NCI-H524 treated with DMSO at 0.1 percent for 48 hours (cell line): ENCODE measurements at regions not wholly inside any gene's neighbourhood (a gene's known extent, or its start where the extent isn't known, plus 50 kb on each side); places are given as distances from the start of the nearest gene placed in this dataset.
"Not testable (repeated sequence)": the region's sequence is repeated elsewhere in the genome, so short reads cannot be mapped to it uniquely, and the experiment has no call there.

Experiments used
- DNase-seq: peaks from one replicate; lab custom pipeline; 2025; lab: John Stamatoyannopoulos, UW

DNA sequence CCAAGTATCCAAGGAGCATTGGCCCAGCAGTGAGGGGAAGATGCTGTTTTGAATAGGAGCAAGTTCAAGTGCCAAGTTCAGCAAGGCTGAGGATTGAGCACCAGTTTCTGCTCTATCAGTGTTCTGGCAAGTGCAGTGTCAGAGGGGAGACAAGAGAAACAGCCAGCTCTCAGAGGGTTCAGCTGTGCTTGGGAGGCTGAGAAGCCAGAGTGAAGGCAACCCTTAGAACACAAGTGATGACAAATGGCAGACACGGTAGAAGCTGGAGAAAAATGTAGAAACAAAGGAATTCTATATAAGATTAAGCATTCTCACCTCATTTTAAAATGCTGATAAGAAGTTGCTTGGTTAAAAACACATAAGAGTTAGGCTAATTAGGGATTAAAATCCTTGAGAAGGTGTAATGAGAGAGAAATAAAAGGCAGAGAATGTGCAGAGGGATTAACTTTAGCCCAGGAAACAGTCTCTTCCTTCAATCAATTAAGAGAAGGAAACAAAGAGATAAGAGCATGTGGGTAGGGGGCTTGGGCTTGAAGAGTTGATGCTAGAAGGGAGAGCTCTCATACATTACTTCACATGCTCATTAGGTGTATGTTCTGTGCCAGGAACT, 475.4 kb downstream of the AJAP1 start:
- no peak for DNase-seq

GRCh38 chr1:5125208-5125607, 470.8 kb downstream of the AJAP1 start:
- no peak for DNase-seq

- no peak for DNase-seq
These were observed 466.1 kb downstream of the AJAP1 start for GRCh38 chr1:5120559-5120958.

GRCh38 chr1:5119366-5120234, 465.2 kb downstream of the AJAP1 start:
- no peak for DNase-seq

GRCh38 chr1:5118771-5119170, 464.4 kb downstream of the AJAP1 start:
- not testable (repeated sequence) for DNase-seq

GRCh38 chr1:5118292-5118691, 463.9 kb downstream of the AJAP1 start:
- DNase-seq: not testable (repeated sequence)

GRCh38 chr1:5111581-5111980, 457.2 kb downstream of the AJAP1 start:
- no peak for DNase-seq

DNA sequence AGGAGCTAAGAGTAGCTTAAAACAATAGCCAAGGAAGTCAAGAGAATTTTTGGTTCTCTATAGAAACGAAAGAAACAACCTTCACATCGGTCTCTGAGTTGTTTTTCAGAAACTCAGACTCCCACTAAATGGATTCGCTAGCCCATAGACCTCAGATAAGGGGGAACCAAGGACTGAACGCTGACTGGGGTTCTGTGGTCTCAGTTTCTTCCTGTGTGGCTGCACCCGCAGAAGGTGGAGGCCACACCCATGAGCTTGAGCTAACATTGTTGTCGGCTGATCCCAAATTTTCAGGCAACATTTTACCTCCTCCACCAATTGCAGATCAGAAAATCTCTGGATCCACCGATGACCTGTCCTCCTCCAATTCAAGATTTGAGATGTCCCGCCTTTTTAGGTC, 456.1 kb downstream of the AJAP1 start:
- no peak for DNase-seq

- DNase-seq: no peak
These were observed 455.2 kb downstream of the AJAP1 start for GRCh38 chr1:5109633-5110032.

GRCh38 chr1:5108740-5109139, 454.3 kb downstream of the AJAP1 start:
- DNase-seq: no peak

DNA sequence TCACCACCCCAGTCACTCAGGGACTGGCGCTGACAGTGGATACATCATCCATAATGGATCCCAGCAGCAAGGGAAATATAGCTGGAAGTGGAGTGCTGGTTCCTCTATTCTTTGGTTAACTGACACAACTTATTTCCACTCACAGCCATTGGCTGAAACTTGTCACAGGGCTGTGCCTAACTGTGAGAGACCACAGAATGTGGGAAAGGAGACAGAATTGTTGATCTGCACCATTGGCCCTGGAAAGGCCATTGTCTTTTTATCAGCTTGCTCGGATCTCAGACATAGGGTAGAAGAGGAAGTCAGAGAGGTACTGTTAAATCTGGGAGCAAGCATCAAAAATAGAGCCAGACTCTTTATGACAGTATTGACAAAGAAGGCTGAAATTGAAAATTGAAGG, 451.3 kb downstream of the AJAP1 start:
- no peak for DNase-seq

DNA sequence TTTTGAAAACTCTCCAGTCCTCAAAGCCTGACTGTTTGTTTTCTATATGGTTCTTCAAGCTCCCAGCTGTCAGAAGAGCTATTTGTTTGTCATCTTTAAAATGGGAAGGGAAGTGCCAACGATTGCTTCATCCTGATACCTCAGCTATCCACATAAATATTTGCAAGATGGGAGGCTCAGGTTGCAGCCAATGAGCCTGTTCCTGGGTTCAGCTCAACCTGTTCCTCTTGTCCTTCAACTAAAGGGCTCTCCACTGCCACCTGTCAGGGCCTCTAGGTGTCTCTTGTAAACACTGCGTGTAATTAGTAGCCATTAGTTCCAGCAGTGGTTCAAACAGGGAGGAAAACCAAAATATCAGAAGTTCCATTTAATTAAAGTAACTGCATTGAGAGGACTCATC, 445.1 kb downstream of the AJAP1 start:
- peak; percentile 16 for DNase-seq

DNA sequence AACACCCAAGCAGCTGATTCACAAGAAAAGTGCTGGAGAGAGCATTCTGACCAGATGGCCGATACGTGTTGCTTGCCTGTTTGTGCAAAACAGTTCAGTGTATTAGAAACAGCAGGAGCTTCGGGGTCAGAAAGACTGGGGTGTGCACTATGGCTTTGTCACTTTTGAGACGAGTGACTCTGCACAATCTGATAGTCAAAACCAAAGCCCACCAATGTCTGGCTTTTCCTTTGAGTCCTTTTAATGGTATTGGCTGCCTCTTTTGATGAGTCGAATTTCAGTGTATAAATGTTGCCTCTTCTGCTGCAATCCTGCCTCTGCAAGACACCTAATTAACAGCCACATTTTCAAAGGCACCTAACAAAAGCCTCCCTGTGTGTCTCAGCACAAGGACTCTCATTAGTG, 444.6 kb downstream of the AJAP1 start:
- DNase-seq: no peak

DNA sequence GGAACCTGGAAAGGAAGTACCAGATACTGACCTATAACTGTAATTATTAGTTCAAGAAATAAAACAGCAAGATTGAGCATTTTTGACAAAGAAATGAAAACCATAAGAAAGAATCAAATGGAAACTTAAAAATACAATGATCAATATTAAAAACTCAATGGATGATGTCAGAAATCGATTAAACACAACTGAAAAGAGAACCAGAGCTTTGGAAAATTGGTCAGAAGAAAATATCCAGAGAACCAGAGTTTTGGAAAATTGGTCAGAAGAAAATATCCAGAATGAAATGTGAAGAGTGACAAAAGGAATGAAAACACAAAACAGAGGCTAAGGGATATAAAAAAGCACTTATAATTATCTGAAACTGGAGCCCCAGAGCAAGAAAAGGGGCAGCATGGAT, 438.6 kb downstream of the AJAP1 start:
- no peak for DNase-seq

DNA sequence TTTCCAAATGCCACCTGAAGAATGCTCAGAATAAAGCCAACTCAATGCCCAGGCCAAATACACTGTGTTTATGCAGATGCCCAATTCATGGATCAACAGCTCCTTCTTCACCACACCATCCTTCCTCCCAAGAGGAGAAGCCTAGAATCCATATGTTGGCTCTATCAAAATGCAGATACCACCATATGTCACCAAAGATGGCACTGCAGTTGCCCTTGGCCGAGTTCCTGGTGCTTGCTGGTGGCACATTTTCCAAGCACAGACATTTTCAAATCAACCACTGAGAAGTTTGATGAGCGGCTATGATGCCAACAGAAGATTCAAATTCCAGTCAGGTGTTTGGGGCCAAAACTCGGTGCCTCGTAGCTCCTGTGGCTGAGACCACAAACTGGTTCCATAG, 430.3 kb downstream of the AJAP1 start:
- no peak for DNase-seq

DNA sequence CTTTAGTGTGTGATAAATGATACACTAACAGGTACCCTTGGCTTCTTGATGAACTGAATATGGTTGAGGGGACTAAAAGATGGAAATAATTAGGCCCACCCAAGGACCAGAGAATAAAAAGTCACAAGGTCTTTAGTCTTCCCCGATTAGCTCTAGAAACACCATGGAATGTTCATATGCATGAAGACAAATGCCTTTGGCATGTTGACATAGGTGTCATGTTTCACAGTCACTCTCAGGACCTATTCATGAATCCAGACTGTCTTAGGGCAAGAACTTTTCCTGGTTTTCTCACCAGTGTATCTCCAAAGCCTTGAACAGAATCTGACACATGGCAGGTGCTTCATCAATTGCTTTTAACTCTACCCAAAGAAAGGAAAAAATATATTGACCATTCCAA, 412.8 kb downstream of the AJAP1 start:
- DNase-seq: no peak

- DNase-seq: no peak
These were observed 399.3 kb downstream of the AJAP1 start for GRCh38 chr1:5053744-5054143.

DNA sequence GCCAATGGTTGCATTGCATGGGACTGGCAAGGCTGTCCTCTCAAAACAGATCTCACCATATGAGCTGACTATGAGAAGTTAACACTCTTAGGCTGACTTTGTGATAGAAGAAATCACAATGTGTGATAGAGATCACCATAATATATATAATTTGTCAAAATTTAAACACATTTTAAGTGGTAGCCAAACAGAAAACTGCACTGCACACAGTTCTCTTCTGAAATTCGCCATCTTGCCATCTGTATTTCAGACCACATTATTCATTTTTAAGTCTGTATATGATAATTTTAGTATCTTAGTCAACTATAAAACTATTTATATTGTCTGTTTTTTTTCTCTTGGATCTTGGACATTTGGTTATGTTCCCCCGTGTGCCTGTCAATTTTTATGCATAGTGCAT, 374.7 kb downstream of the AJAP1 start:
- no peak for DNase-seq

DNA sequence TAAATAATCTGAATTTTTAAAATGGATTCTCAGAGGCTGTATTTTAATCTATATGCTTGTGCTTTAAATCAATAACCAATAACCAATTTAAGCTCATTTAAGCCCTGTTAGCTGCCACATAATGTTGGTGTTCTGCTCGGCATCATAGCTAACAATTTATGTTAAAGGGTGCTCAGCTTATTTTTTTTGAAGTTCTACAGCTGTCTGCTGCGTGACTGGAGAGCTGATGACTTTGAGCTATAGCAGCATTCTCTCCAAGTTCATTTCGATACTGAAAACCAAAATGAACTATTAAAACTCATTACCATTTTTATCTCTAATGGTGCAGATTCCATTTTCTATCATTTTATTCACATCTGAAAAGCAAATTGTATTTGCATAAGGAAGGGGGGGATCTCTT, 357.8 kb downstream of the AJAP1 start:
- DNase-seq: no peak

GRCh38 chr1:5010656-5011055, 356.2 kb downstream of the AJAP1 start:
- no peak for DNase-seq

GRCh38 chr1:5010236-5010635, 355.8 kb downstream of the AJAP1 start:
- no peak for DNase-seq

- DNase-seq: no peak
These were observed 355.1 kb downstream of the AJAP1 start for GRCh38 chr1:5009376-5010065.

GRCh38 chr1:5005171-5005570, 350.8 kb downstream of the AJAP1 start:
- no peak for DNase-seq
